Activated CD8-positive, alpha-beta T cell treated with anti-CD3 and anti-CD28 coated beads for 36 hours (primary cell): ENCODE measurements at regions not wholly inside any gene's neighbourhood (a gene's known extent, or its start where the extent isn't known, plus 50 kb on each side); places are given as distances from the start of the nearest gene placed in this dataset.

Source experiments
- ATAC-seq: fragments of 200-7000 bp; cut with Tn5 transposase; one replicate; pipeline ENCODE4 v1.10.0; 2021; ENCODE audit warnings: mild to moderate bottlenecking, moderate library complexity
- CTCF ChIA-PET: fragments of 350-600 bp; sonication (Branson Sonifier 250); formaldehyde crosslinking; loops from one replicate; lab custom pipeline; 2021; ENCODE audit warnings: antibody characterized with exemption; lab: Charles Lee
- POLR2A ChIA-PET: fragments of 350-600 bp; sonication (Branson Sonifier 250); formaldehyde crosslinking; loops from one replicate; lab custom pipeline; 2021; ENCODE audit warnings: antibody characterized with exemption; lab: Charles Lee
- DNase-seq: peaks from one replicate; pipeline ENCODE4 v3.0.0-alpha.2; 2020
- H3K27ac Mint-ChIP-seq: one replicate; pipeline ENCODE4 v1.8.0; 2021; ENCODE audit warnings: mild to moderate bottlenecking, mixed read lengths
- H3K27me3 Mint-ChIP-seq: one replicate; pipeline ENCODE4 v1.8.0; 2021; ENCODE audit warnings: mixed read lengths
- H3K36me3 Mint-ChIP-seq: one replicate; pipeline ENCODE4 v1.8.0; 2021; ENCODE audit warnings: low read depth, mixed read lengths
- H3K4me1 Mint-ChIP-seq: one replicate; pipeline ENCODE4 v1.8.0; 2021; ENCODE audit warnings: low read depth, mixed read lengths
- H3K4me3 Mint-ChIP-seq: one replicate; pipeline ENCODE4 v1.8.0; 2021; ENCODE audit warnings: mild to moderate bottlenecking, moderate library complexity, mixed read lengths
- H3K9me3 Mint-ChIP-seq: one replicate; pipeline ENCODE4 v1.8.0; 2021; ENCODE audit warnings: mixed read lengths
- intact Hi-C: fragments of 100-400 bp; cut with micrococcal nuclease; formaldehyde crosslinking; loops from one replicate; pipeline ENCODE4 v1.10.0; 2022
- TF ChIP-seq, protein P1 (sequence below): fragments of 200-600 bp; IDR thresholded peaks from one replicate; pipeline ENCODE4 v1.8.0; 2022; ENCODE audit warnings: antibody characterized with exemption, mild to moderate bottlenecking

DNA sequence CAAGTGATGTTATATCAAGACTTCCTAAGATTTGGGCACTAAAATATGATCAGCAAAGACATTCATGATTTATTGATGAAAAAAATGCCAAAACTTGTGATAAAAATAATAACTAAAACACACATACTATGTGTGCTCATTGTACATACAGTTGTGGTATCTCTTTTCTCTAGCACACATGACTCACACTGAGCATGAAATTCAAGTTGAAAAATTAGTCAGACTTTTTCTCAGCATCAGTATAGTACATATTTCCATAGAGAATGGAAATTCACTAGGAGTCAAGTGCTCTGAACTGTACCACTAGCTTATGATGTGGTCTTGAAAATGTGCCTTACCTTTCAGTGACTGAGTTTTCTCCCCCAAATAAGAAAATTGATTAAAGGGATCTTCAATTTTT is 471.8 kb upstream of the FLRT2 start:
- Mint-ChIP-seq H3K4me3 (no peak overlapping the region), H3K9me3 (peaks cover 23% of the 10 kb centered on the region), H3K27me3 (no peaks in the 10 kb centered on the region), H3K27ac (no peak overlapping the region), H3K36me3 (no peaks in the 10 kb centered on the region), H3K4me1 (no peaks in the 10 kb centered on the region)
- CTCF ChIA-PET: no interaction called here
- DNase-seq (no peak), ATAC-seq (no peak)
- POLR2A ChIA-PET: no interaction called here
- intact Hi-C loops: no loop called here
- TF ChIP-seq, protein P1, sequence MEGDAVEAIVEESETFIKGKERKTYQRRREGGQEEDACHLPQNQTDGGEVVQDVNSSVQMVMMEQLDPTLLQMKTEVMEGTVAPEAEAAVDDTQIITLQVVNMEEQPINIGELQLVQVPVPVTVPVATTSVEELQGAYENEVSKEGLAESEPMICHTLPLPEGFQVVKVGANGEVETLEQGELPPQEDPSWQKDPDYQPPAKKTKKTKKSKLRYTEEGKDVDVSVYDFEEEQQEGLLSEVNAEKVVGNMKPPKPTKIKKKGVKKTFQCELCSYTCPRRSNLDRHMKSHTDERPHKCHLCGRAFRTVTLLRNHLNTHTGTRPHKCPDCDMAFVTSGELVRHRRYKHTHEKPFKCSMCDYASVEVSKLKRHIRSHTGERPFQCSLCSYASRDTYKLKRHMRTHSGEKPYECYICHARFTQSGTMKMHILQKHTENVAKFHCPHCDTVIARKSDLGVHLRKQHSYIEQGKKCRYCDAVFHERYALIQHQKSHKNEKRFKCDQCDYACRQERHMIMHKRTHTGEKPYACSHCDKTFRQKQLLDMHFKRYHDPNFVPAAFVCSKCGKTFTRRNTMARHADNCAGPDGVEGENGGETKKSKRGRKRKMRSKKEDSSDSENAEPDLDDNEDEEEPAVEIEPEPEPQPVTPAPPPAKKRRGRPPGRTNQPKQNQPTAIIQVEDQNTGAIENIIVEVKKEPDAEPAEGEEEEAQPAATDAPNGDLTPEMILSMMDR: no peak

DNA sequence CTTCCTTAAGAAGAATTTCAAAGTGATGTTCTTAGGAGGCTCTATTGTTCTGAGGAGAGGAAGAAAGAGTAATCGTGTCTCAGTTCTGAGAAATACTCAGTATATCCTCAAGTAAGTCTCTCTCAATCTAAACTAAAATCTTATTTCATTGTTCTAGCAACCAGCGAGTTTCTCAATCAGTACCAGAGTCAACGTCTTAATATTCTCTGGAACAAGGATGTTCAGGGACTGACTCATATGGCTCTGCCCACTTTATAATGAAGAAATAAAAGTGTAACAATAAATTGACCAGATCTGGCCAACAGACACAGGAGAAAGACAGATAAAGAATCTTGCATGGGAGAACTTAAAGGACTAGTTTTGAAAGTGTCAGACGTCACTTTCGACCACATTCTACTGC is 469.8 kb upstream of the FLRT2 start:
- no peak overlapping the region for H3K27ac Mint-ChIP-seq
- DNase-seq (no peak), ATAC-seq (no peak)
- intact Hi-C loops: no loop called here
- TF ChIP-seq, protein P1: no peak
- H3K36me3 Mint-ChIP-seq: no peaks in the 10 kb centered on the region
- peaks cover 13% of the 10 kb centered on the region for H3K9me3 Mint-ChIP-seq
- CTCF ChIA-PET: no interaction called here
- H3K27me3 Mint-ChIP-seq: no peaks in the 10 kb centered on the region
- H3K4me3 Mint-ChIP-seq: no peak overlapping the region
- no peaks in the 10 kb centered on the region for H3K4me1 Mint-ChIP-seq
- POLR2A ChIA-PET: no interaction called here

DNA sequence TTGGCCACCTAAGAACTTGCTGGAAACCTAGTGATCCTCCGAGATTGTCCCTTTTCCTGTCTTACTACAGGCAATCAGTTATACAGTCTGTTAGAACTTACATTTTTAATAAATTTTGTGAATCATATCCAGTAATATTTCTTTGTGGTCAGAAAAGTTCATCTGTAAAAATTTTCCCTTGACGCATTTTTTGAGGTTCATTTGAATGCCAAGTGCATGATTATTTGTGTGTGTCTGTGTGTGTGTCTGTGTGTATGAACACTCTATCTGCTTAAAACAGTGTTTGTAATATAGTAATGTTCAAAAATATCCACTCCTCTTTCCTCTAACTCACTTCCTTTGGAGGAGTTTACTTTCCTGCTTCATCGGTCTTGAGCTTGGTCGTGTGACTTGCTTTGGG is 468.7 kb upstream of the FLRT2 start:
- Mint-ChIP-seq H3K27ac (no peak overlapping the region), H3K36me3 (no peaks in the 10 kb centered on the region), H3K4me3 (no peak overlapping the region), H3K4me1 (no peaks in the 10 kb centered on the region), H3K27me3 (no peaks in the 10 kb centered on the region), H3K9me3 (peaks cover 8% of the 10 kb centered on the region)
- ChIA-PET CTCF (no interaction called here), POLR2A (no interaction called here)
- TF ChIP-seq, protein P1: no peak
- intact Hi-C loops: no loop called here
- DNase-seq: no peak
- ATAC-seq: no peak

DNA sequence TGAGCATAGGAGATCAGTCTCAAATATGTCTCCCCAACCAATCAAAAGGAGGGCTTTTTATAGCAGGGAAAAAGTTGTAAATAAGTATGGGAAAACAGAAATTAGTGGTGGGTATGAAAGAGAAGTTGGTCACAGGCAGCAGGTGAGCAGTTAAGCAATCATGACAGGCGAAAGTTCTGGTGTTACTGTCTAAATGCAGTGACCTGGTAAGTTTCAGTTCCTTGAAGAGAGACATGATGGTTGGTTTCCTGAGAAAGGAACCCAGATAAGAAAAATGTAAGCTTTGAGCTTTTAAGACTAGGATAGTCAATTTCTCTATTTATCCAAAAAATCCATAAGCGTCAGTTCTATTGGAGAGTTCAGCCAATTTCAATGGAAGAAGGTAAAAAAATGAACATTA is 466.2 kb upstream of the FLRT2 start:
- no peaks in the 10 kb centered on the region for H3K27me3 Mint-ChIP-seq
- POLR2A ChIA-PET: no interaction called here
- no peak for ATAC-seq
- no peaks in the 10 kb centered on the region for H3K36me3 Mint-ChIP-seq
- CTCF ChIA-PET: interaction anchor here (0.6 kb wide), 1 partner anchor 31 kb away, joined by 3 read pairs; no protein-coding TSS in a partner anchor
- peaks cover 12% of the 10 kb centered on the region for H3K9me3 Mint-ChIP-seq
- DNase-seq: no peak
- intact Hi-C loops: no loop called here
- TF ChIP-seq, protein P1: no peak
- H3K27ac Mint-ChIP-seq: no peak overlapping the region
- H3K4me3 Mint-ChIP-seq: no peak overlapping the region
- H3K4me1 Mint-ChIP-seq: no peaks in the 10 kb centered on the region

DNA sequence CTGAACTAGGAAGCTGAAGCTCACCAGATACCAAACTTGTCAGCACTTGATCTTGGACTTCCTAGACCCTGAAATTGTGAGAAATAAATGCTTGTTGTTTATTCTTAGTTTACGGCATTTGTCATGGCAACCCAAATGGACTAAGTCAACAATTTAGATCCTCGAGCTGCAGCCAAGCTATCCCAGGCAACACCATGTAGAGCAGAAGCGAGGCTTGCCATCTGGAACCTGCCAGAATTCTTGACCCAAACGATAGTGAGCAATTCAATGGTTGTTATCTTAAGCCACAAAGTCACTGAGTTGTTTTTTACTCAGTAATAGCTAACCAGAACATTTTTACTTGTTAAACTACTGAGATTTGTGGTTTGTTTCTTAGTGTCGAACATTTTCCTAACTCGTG is 458.5 kb upstream of the FLRT2 start:
- TF ChIP-seq, protein P1: no peak
- POLR2A ChIA-PET: no interaction called here
- CTCF ChIA-PET: no interaction called here
- no peaks in the 10 kb centered on the region for H3K36me3 Mint-ChIP-seq
- DNase-seq: no peak
- ATAC-seq: no peak
- no peak overlapping the region for H3K27ac Mint-ChIP-seq
- intact Hi-C loops: no loop called here
- H3K4me1 Mint-ChIP-seq: no peaks in the 10 kb centered on the region
- peaks cover 8% of the 10 kb centered on the region for H3K9me3 Mint-ChIP-seq
- H3K27me3 Mint-ChIP-seq: no peaks in the 10 kb centered on the region
- no peak overlapping the region for H3K4me3 Mint-ChIP-seq
